ENCODE measurements at regions not wholly inside any gene's neighbourhood (a gene's known extent, or its start where the extent isn't known, plus 50 kb on each side); places are given as distances from the start of the nearest gene placed in this dataset.

DNA sequence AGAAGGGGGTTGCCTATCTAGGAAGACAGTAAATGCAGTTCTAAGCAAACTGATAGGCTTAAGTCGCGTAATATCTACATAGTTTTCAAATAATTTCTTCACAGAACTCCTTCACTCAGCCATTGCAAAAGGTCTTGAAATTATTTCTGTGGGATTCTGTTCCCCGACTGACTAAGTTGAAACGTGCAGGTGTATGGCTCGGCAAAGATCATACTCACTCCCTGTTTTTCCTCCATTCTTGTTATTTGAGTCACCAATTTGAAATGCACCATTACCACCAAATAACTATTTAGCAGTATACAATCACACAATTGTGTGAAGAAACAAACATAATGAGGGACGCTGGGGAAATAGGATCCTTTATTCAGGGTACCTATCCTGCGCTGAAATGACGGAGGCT lies 771.1 kb downstream of the GATA3 start:
- no peak overlapping the region for H3K4me3 ChIP-seq
- H3K9me3 ChIP-seq = no peaks in the 10 kb centered on the region
- H3K27me3 ChIP-seq = no peaks in the 10 kb centered on the region
- no peaks in the 10 kb centered on the region for H3K36me3 ChIP-seq
- intact Hi-C loops (cut with DNase I) = no loop called here
- no peak for TF ChIP-seq POLR2AphosphoS5 (IDR thresholded peaks at IDR 0.05)
- TF ChIP-seq POLR2A (IDR thresholded peaks at IDR 0.05) = no peak
- TF ChIP-seq, protein P1, sequence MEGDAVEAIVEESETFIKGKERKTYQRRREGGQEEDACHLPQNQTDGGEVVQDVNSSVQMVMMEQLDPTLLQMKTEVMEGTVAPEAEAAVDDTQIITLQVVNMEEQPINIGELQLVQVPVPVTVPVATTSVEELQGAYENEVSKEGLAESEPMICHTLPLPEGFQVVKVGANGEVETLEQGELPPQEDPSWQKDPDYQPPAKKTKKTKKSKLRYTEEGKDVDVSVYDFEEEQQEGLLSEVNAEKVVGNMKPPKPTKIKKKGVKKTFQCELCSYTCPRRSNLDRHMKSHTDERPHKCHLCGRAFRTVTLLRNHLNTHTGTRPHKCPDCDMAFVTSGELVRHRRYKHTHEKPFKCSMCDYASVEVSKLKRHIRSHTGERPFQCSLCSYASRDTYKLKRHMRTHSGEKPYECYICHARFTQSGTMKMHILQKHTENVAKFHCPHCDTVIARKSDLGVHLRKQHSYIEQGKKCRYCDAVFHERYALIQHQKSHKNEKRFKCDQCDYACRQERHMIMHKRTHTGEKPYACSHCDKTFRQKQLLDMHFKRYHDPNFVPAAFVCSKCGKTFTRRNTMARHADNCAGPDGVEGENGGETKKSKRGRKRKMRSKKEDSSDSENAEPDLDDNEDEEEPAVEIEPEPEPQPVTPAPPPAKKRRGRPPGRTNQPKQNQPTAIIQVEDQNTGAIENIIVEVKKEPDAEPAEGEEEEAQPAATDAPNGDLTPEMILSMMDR (IDR thresholded peaks at IDR 0.05) = no peak
- no peak for TF ChIP-seq EP300 (IDR thresholded peaks at IDR 0.05)
- H3K27ac ChIP-seq = no peak overlapping the region
- 80 to 91% methylated on average over 8 of the region's 8 CpGs for WGBS, 2 donors
- DNase-seq = no peak
- no peaks in the 10 kb centered on the region for H3K4me1 ChIP-seq

DNA sequence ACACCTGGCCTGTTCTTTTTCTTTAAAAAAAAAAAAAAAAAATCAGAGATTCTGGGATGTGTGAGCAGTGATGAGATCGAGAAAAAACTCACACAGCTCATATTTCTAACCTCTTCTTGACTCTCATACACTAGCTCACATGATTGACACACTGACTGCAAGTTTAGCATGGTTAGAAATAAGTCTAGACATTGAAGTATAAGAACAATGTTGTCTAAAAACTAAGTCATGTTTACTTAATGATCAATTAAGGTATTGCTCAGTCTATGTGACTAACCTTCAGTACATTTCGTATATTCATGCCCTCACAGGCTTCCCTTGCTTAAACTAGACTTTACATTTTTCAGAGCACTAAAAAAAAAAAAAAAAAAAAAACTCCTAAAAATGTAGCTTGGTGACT lies 775.1 kb downstream of the GATA3 start:
- H3K9me3 ChIP-seq = no peaks in the 10 kb centered on the region
- no peak for DNase-seq
- no peak overlapping the region for H3K27ac ChIP-seq
- TF ChIP-seq, protein P1 (IDR thresholded peaks at IDR 0.05) = no peak
- TF ChIP-seq POLR2AphosphoS5 (IDR thresholded peaks at IDR 0.05) (no peak), POLR2A (IDR thresholded peaks at IDR 0.05) (no peak), EP300 (IDR thresholded peaks at IDR 0.05) (no peak)
- H3K27me3 ChIP-seq = no peaks in the 10 kb centered on the region
- intact Hi-C loops (cut with DNase I) = no loop called here
- H3K4me3 ChIP-seq = no peak overlapping the region
- H3K4me1 ChIP-seq = no peaks in the 10 kb centered on the region
- WGBS, 2 donors = 45 to 72% methylated on average over 2 of the region's 2 CpGs
- no peaks in the 10 kb centered on the region for H3K36me3 ChIP-seq

DNA sequence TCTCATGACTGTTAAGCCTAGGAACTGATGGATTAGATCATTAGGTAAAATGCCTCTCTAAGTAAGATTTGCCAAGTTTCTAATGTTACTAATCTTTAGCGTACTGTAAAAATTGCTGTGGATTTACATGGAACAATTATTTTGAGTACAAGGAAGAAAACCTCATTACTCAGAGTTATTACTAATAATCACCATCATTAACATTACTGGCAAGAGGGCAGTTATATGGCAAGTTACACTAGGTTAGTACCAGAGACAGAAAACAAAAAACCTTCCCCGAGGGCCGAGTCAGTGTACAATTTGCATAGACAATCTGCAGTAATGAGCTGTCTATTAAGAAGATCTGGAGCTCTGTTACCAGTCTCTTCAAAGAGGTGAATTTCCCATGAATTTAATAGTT lies 775.6 kb downstream of the GATA3 start:
- TF ChIP-seq, protein P1 (IDR thresholded peaks at IDR 0.05) = no peak
- TF ChIP-seq EP300 (IDR thresholded peaks at IDR 0.05) = no peak
- TF ChIP-seq POLR2A (IDR thresholded peaks at IDR 0.05) = no peak
- TF ChIP-seq POLR2AphosphoS5 (IDR thresholded peaks at IDR 0.05) = no peak
- no peak for DNase-seq

DNA sequence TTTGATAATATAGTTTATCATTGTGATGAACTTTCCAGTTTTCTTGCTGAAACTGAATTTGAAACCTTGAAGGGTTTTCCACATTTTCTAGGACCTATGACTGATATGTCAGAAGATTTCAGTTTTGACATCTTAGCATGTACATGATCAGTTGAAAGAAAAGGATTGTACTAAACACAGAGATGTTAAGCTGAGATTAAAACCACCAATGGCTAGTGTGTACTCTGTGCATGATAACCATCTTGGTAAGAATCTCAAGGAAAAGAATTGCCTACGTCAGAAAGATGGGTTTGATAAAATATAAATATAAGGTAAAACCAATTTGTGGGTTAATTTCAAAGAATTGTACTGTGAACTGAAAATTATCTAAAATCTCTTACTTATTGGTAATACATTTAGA lies 776.4 kb downstream of the GATA3 start:
- TF ChIP-seq POLR2AphosphoS5 (IDR thresholded peaks at IDR 0.05) = no peak
- TF ChIP-seq, protein P1 (IDR thresholded peaks at IDR 0.05) = no peak
- TF ChIP-seq EP300 (IDR thresholded peaks at IDR 0.05) = no peak
- TF ChIP-seq POLR2A (IDR thresholded peaks at IDR 0.05) = no peak
- no peaks in the 10 kb centered on the region for H3K4me1 ChIP-seq
- H3K27ac ChIP-seq = no peak overlapping the region
- DNase-seq = no peak
- no peaks in the 10 kb centered on the region for H3K9me3 ChIP-seq
- no peak overlapping the region for H3K4me3 ChIP-seq
- H3K27me3 ChIP-seq = no peaks in the 10 kb centered on the region
- intact Hi-C loops (cut with DNase I) = no loop called here
- H3K36me3 ChIP-seq = no peaks in the 10 kb centered on the region
- 70 to 79% methylated on average over 1 of the region's 1 CpG for WGBS, 2 donors

More for the DNA sequence above, 775.6 kb downstream of the GATA3 start:
- no peak overlapping the region for H3K27ac ChIP-seq
- no peak overlapping the region for H3K4me3 ChIP-seq
- intact Hi-C loops (cut with DNase I) = no loop called here
- H3K9me3 ChIP-seq = no peaks in the 10 kb centered on the region
- no peaks in the 10 kb centered on the region for H3K4me1 ChIP-seq
- no peaks in the 10 kb centered on the region for H3K36me3 ChIP-seq
- H3K27me3 ChIP-seq = no peaks in the 10 kb centered on the region
- 85 to 90% methylated on average over 3 of the region's 3 CpGs for WGBS, 2 donors

DNA sequence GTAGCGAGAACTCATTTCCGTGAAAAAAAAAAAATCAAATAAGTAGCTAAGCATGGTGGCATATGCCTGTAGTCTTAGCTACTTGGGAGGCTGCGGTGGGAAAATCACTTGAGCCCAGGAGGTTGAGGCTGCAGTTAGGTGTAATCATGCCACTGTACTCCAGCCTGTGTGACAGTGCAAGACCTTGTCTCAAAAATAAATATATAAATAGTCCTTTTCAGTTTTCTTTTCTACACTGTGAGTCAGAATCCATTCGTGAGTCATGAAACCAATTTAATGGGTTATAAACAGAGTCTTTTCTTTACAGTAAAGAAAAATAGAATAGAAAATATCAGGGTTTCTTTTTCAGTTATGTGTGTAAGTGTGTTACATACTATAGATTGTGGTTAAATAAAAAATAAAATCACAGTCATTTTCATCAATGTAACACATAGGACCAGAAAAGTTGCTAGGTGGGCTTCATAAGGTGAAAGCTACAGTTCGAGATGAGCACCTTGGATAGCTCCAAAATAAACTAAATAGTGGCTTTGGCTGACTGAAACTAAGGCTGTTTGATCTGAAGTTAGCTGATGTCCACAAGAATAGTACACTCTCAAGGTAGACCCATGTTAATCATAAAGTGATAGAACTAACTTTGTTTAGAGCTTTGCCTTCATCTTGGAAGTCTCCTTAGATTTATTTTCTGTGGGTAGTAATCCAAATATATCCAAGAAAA lies 781.1 kb downstream of the GATA3 start:
- H3K27ac ChIP-seq = no peak overlapping the region
- intact Hi-C loops (cut with DNase I) = no loop called here
- H3K9me3 ChIP-seq = no peaks in the 10 kb centered on the region
- WGBS, 2 donors = 70 to 84% methylated on average over 5 of the region's 5 CpGs
- TF ChIP-seq EP300 (IDR thresholded peaks at IDR 0.05) (no peak), POLR2AphosphoS5 (IDR thresholded peaks at IDR 0.05) (no peak), POLR2A (IDR thresholded peaks at IDR 0.05) (no peak)
- TF ChIP-seq, protein P1 (IDR thresholded peaks at IDR 0.05) = no peak
- no peaks in the 10 kb centered on the region for H3K4me1 ChIP-seq
- H3K4me3 ChIP-seq = no peak overlapping the region
- DNase-seq = no peak
- no peaks in the 10 kb centered on the region for H3K36me3 ChIP-seq
- no peaks in the 10 kb centered on the region for H3K27me3 ChIP-seq
